Duodenal mucosa (tissue), 2 donors: ENCODE measurements at regions not wholly inside any gene's neighbourhood (a gene's known extent, or its start where the extent isn't known, plus 50 kb on each side); places are given as distances from the start of the nearest gene placed in this dataset.

Experiments
- H3K27ac ChIP-seq: one replicate; pipeline ENCODE4 v1.7.0; 2013; ENCODE audit warnings: low read depth, low read length
- H3K27me3 ChIP-seq, 2 donors: one replicate each; pipeline ENCODE4 v1.7.0; 2013; ENCODE audit warnings: low read length in 2 of 2, control low read depth in 1 of 2; ENCODE audit not compliant: insufficient read depth in 2 of 2, control insufficient read depth in 1 of 2
- H3K36me3 ChIP-seq, 2 donors: one replicate each; pipeline ENCODE4 v1.7.0; 2013; ENCODE audit warnings: low read length in 2 of 2, control low read depth in 1 of 2; ENCODE audit not compliant: insufficient read depth in 2 of 2, control insufficient read depth in 1 of 2
- H3K4me1 ChIP-seq, 2 donors: one replicate each; pipeline ENCODE4 v1.7.0; 2013; ENCODE audit warnings: low read length in 2 of 2, control low read depth in 1 of 2; ENCODE audit not compliant: insufficient read depth in 2 of 2, control insufficient read depth in 1 of 2
- H3K4me3 ChIP-seq, 2 donors: one replicate each; pipeline ENCODE4 v1.7.0; 2013; ENCODE audit warnings: low read length in 2 of 2, low read depth in 1 of 2
- H3K9ac ChIP-seq, 2 donors: one replicate each; pipeline ENCODE4 v1.7.0; 2013; ENCODE audit warnings: low read length in 2 of 2, low read depth in 1 of 2
- H3K9me3 ChIP-seq, 2 donors: one replicate each; pipeline ENCODE4 v1.7.0; 2013; ENCODE audit warnings: low read length in 2 of 2, control low read depth in 1 of 2; ENCODE audit not compliant: control insufficient read depth in 1 of 2

GRCh38 chr3:31067004-31067403 is 172.5 kb upstream of the GADL1 start:
- H3K27ac ChIP-seq = no peak overlapping the region

GRCh38 chr3:31075471-31075870 is 181.0 kb upstream of the GADL1 start:
- Histone ChIP-seq H3K9ac (no peak overlapping the region), H3K4me3 (no peak overlapping the region), H3K4me1 (no peaks in the 10 kb centered on the region), H3K27me3 (no peaks in the 10 kb centered on the region), H3K27ac (no peak overlapping the region), H3K9me3 (no peaks in the 10 kb centered on the region), H3K36me3 (no peaks in the 10 kb centered on the region)

More at GRCh38 chr3:31067004-31067403, 172.5 kb upstream of the GADL1 start:
- no peaks in the 10 kb centered on the region for H3K4me1 ChIP-seq
- no peak overlapping the region for H3K9ac ChIP-seq
- H3K9me3 ChIP-seq = no peaks in the 10 kb centered on the region
- no peak overlapping the region for H3K4me3 ChIP-seq
- no peaks in the 10 kb centered on the region for H3K27me3 ChIP-seq
- no peaks in the 10 kb centered on the region for H3K36me3 ChIP-seq

- H3K4me3 ChIP-seq = no peak overlapping the region
- H3K36me3 ChIP-seq = no peaks in the 10 kb centered on the region
- no peaks in the 10 kb centered on the region for H3K4me1 ChIP-seq
- no peak overlapping the region for H3K27ac ChIP-seq
- H3K9me3 ChIP-seq = no peaks in the 10 kb centered on the region
- no peak overlapping the region for H3K9ac ChIP-seq
- no peaks in the 10 kb centered on the region for H3K27me3 ChIP-seq
These were observed 181.4 kb upstream of the GADL1 start for GRCh38 chr3:31075876-31076275.

GRCh38 chr3:31077021-31077601 is 182.7 kb upstream of the GADL1 start:
- Histone ChIP-seq H3K27ac (no peak overlapping the region), H3K4me1 (no peaks in the 10 kb centered on the region), H3K36me3 (no peaks in the 10 kb centered on the region), H3K9me3 (no peaks in the 10 kb centered on the region), H3K27me3 (no peaks in the 10 kb centered on the region), H3K4me3 (no peak overlapping the region), H3K9ac (no peak overlapping the region)

DNA sequence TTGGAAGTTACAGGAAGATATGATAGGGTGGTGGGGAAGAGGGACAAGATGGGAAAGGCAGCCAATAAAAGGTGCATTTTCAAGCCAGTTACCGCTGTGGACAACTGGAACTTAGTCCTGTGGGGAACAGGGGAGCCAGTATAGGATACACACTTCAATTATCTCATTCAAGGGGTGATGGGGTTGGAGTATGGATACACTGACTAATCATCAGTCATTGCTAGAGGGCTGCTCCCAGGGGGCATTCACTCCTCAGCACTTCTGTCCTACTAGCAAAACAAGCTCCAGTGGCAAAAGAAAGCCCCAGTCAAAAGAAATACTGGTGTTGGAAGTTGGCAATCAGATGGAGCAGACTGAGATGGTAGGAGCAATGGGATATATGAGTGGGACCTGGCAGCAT is 183.4 kb upstream of the GADL1 start:
- Histone ChIP-seq H3K27me3 (no peaks in the 10 kb centered on the region), H3K27ac (no peak overlapping the region), H3K4me1 (no peaks in the 10 kb centered on the region)

DNA sequence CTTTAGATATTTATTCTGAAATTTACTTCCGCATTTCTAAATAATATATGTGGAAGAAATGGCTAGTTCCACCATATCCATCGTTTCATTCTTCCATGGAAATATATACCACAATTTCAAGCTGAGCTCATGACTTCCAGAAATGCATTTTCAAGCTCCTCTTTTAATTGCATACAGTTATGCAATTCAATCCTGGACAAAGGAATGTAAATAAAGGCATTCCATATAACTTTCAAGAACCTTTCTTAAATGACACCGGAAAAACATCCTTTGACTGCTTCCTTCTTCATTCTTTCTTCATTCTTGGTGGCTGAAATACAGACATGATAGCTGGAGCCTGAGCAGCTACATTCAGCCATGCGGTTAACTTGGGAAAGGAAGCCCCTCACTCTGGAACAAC is 185.2 kb upstream of the GADL1 start:
- H3K27me3 ChIP-seq = no peaks in the 10 kb centered on the region
- no peak overlapping the region for H3K4me3 ChIP-seq
- H3K9ac ChIP-seq = no peak overlapping the region
- H3K4me1 ChIP-seq = no peaks in the 10 kb centered on the region
- no peaks in the 10 kb centered on the region for H3K36me3 ChIP-seq
- H3K9me3 ChIP-seq = no peaks in the 10 kb centered on the region
- H3K27ac ChIP-seq = no peak overlapping the region

More for the DNA sequence above, 183.4 kb upstream of the GADL1 start:
- Histone ChIP-seq H3K36me3 (no peaks in the 10 kb centered on the region), H3K9ac (no peak overlapping the region), H3K9me3 (no peaks in the 10 kb centered on the region), H3K4me3 (no peak overlapping the region)

- no peaks in the 10 kb centered on the region for H3K4me1 ChIP-seq
These were observed 186.7 kb upstream of the GADL1 start for GRCh38 chr3:31081018-31081662.

GRCh38 chr3:31086148-31086547 is 191.7 kb upstream of the GADL1 start:
- no peak overlapping the region for H3K27ac ChIP-seq
- no peaks in the 10 kb centered on the region for H3K36me3 ChIP-seq
- H3K27me3 ChIP-seq = no peaks in the 10 kb centered on the region
- no peaks in the 10 kb centered on the region for H3K4me1 ChIP-seq
- no peaks in the 10 kb centered on the region for H3K9me3 ChIP-seq
- H3K9ac ChIP-seq = no peak overlapping the region
- no peak overlapping the region for H3K4me3 ChIP-seq

More at GRCh38 chr3:31081018-31081662, 186.7 kb upstream of the GADL1 start:
- no peaks in the 10 kb centered on the region for H3K36me3 ChIP-seq
- H3K4me3 ChIP-seq = no peak overlapping the region
- H3K9me3 ChIP-seq = no peaks in the 10 kb centered on the region
- H3K27ac ChIP-seq = no peak overlapping the region
- no peaks in the 10 kb centered on the region for H3K27me3 ChIP-seq
- no peak overlapping the region for H3K9ac ChIP-seq

DNA sequence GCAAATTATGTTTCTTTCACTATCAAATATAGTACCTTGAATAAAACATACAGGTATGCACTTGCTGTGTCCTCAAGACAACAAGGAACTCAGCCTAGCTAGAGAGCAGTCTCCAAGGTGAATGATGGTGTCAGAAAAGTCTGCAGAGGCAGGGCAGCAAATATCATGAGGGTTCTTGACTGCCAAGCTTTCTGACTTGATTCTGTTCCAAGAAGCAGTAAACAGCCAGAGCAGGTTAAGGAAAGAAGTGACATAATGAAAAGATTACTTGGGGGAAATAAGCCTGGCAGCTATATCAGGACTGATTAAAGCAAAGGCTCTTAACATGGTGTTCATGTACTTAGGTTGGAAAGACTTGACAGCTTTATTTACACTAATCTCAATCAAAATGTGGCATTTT is 192.2 kb upstream of the GADL1 start:
- H3K27ac ChIP-seq = no peak overlapping the region
- no peak overlapping the region for H3K9ac ChIP-seq
- no peaks in the 10 kb centered on the region for H3K27me3 ChIP-seq
- no peaks in the 10 kb centered on the region for H3K9me3 ChIP-seq
- H3K36me3 ChIP-seq = no peaks in the 10 kb centered on the region
- no peaks in the 10 kb centered on the region for H3K4me1 ChIP-seq
- no peak overlapping the region for H3K4me3 ChIP-seq

DNA sequence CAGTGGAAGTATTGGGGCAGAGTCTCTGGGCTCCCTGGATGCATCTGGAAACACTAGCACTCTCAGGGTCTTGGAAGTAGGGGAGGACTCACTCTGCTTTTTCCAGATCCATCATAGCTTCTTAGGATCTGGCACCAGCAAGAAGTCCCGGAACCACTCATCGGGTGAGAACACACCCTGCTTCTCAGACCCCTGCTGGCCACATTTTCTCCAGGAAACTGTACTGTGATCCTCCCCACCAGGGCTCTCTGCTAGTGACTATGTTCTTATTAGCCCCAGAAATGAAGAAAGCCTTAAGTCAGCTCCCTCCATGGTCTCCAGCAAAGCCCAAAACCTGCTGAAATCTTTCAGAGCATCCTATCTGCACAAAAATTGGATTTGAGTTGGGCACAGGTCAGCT is 197.3 kb upstream of the GADL1 start:
- H3K27ac ChIP-seq = no peak overlapping the region
- no peaks in the 10 kb centered on the region for H3K9me3 ChIP-seq
- H3K4me1 ChIP-seq = no peaks in the 10 kb centered on the region
- no peaks in the 10 kb centered on the region for H3K36me3 ChIP-seq
- H3K9ac ChIP-seq = no peak overlapping the region
- no peaks in the 10 kb centered on the region for H3K27me3 ChIP-seq
- no peak overlapping the region for H3K4me3 ChIP-seq
